ENCODE measurements at regions not wholly inside any gene's neighbourhood (a gene's known extent, or its start where the extent isn't known, plus 50 kb on each side); places are given as distances from the start of the nearest gene placed in this dataset.
"Not testable (repeated sequence)": the region's sequence is repeated elsewhere in the genome, so short reads cannot be mapped to it uniquely, and the experiment has no call there.

GRCh38 chr6:140003217-140003616 is 628.8 kb upstream of the CITED2 start:
- no peak for ATAC-seq
- DNase-seq (ENCODE audit: missing footprints): no peak
- intact Hi-C loops (cut with DNase I): no loop called here

GRCh38 chr6:140002396-140003022 is 628.1 kb upstream of the CITED2 start:
- no peak for ATAC-seq
- intact Hi-C loops (cut with DNase I): no loop called here
- DNase-seq (ENCODE audit: missing footprints): no peak

GRCh38 chr6:140001821-140002341 is 627.4 kb upstream of the CITED2 start:
- ATAC-seq: no peak

GRCh38 chr6:140001005-140001404 is 626.6 kb upstream of the CITED2 start:
- intact Hi-C loops (cut with DNase I): no loop called here
- no peak for DNase-seq (ENCODE audit: missing footprints)
- no peak for ATAC-seq

More at GRCh38 chr6:140001821-140002341, 627.4 kb upstream of the CITED2 start:
- intact Hi-C loops (cut with DNase I): no loop called here
- no peak for DNase-seq (ENCODE audit: missing footprints)

GRCh38 chr6:139999661-140000060 is 625.2 kb upstream of the CITED2 start:
- intact Hi-C loops (cut with DNase I); DNase-seq (ENCODE audit: missing footprints); ATAC-seq: not testable (repeated sequence)

GRCh38 chr6:139998478-139998877 is 624.0 kb upstream of the CITED2 start:
- intact Hi-C loops (cut with DNase I); DNase-seq (ENCODE audit: missing footprints); ATAC-seq: not testable (repeated sequence)

GRCh38 chr6:139996253-139996834 is 621.9 kb upstream of the CITED2 start:
- DNase-seq (ENCODE audit: missing footprints): no peak
- ATAC-seq: no peak
- intact Hi-C loops (cut with DNase I): no loop called here

GRCh38 chr6:139994998-139995397 is 620.5 kb upstream of the CITED2 start:
- intact Hi-C loops (cut with DNase I): no loop called here
- ATAC-seq (no peak), DNase-seq (ENCODE audit: missing footprints) (no peak)

GRCh38 chr6:139990856-139991465 is 616.5 kb upstream of the CITED2 start:
- DNase-seq (ENCODE audit: missing footprints) (no peak), ATAC-seq (peak; percentile 57)
- intact Hi-C loops (cut with DNase I): no loop called here

GRCh38 chr6:139990026-139990686 is 615.7 kb upstream of the CITED2 start:
- peak; percentile 37 for ATAC-seq
- DNase-seq (ENCODE audit: missing footprints): no peak
- intact Hi-C loops (cut with DNase I): no loop called here

- intact Hi-C loops (cut with DNase I): no loop called here
- ATAC-seq (no peak), DNase-seq (ENCODE audit: missing footprints) (no peak)
Measured at GRCh38 chr6:139988685-139989084, 614.2 kb upstream of the CITED2 start.

- intact Hi-C loops (cut with DNase I): no loop called here
- ATAC-seq (no peak), DNase-seq (ENCODE audit: missing footprints) (no peak)
Measured at GRCh38 chr6:139987091-139987490, 612.6 kb upstream of the CITED2 start.

GRCh38 chr6:139985236-139985815 is 610.9 kb upstream of the CITED2 start:
- ATAC-seq (no peak), DNase-seq (ENCODE audit: missing footprints) (no peak)
- intact Hi-C loops (cut with DNase I): no loop called here

- ATAC-seq (no peak), DNase-seq (ENCODE audit: missing footprints) (no peak)
- intact Hi-C loops (cut with DNase I): no loop called here
Measured at GRCh38 chr6:139984317-139984716, 609.9 kb upstream of the CITED2 start.

- intact Hi-C loops (cut with DNase I): no loop called here
- no peak for DNase-seq (ENCODE audit: missing footprints)
- no peak for ATAC-seq
Measured at GRCh38 chr6:139983555-139984276, 609.3 kb upstream of the CITED2 start.

- intact Hi-C loops (cut with DNase I): no loop called here
- no peak for DNase-seq (ENCODE audit: missing footprints)
- ATAC-seq: no peak
Measured at GRCh38 chr6:139982652-139983295, 608.3 kb upstream of the CITED2 start.

GRCh38 chr6:139982195-139982594 is 607.7 kb upstream of the CITED2 start:
- no peak for DNase-seq (ENCODE audit: missing footprints)
- intact Hi-C loops (cut with DNase I): no loop called here
- ATAC-seq: no peak

GRCh38 chr6:139981768-139982181 is 607.3 kb upstream of the CITED2 start:
- ATAC-seq: peak; percentile 41
- DNase-seq (ENCODE audit: missing footprints): no peak
- intact Hi-C loops (cut with DNase I): no loop called here
